GM12878 (cell line): ENCODE measurements at regions not wholly inside any gene's neighbourhood (a gene's known extent, or its start where the extent isn't known, plus 50 kb on each side); places are given as distances from the start of the nearest gene placed in this dataset.

Experiments
- ATAC-seq: fragments of 200-7000 bp; cut with Tn5 transposase; 3 replicates; pipeline ENCODE4 v1.9.1; 2020; ENCODE audit warnings: mild to moderate bottlenecking, moderate library complexity
- BruUV-seq: library from RNA; stranded (reverse); fragments of 400-500 nt; replicated peaks from 2 replicates; lab custom pipeline; 2021; lab: Mats Ljungman, UMichigan
- CTCF ChIA-PET: fragments of 300-600 bp; sonication (Branson Sonifier 250); formaldehyde crosslinking; extraction: SDS; loops from one replicate; lab custom pipeline; 2021; ENCODE audit warnings: inconsistent platforms; lab: Yijun Ruan, JAX
- POLR2A ChIA-PET: fragments of 350-600 bp; formaldehyde crosslinking; extraction: SDS; loops from one replicate; lab custom pipeline; 2021; ENCODE audit warnings: inconsistent platforms; lab: Charles Lee
- RAD21 ChIA-PET: fragments of 300-600 bp; sonication (Branson Sonifier 250); formaldehyde crosslinking; loops from one replicate; lab custom pipeline; 2023; ENCODE audit warnings: antibody characterized with exemption; ENCODE audit not compliant: unreplicated experiment; lab: Charles Lee
- SMC1A ChIA-PET: fragments of 300-600 bp; sonication (Branson Sonifier 250); formaldehyde crosslinking; loops from one replicate; lab custom pipeline; 2023; ENCODE audit not compliant: unreplicated experiment, uncharacterized antibody; lab: Charles Lee
- DNase-seq: peaks from one replicate; pipeline ENCODE4 v3.0.0-alpha.2; 2011; ENCODE audit warnings: low read depth, low spot score
- FAIRE-seq: peaks from 3 replicates; lab custom pipeline; 2011; peaks lifted over from hg19 to GRCh38; lab: Jason Lieb, UNC
- H2AFZ ChIP-seq: 2 replicates; pipeline ENCODE4 v1.6.0; 2011; ENCODE audit warnings: low read depth, low read length, control low read depth; ENCODE audit not compliant: control insufficient read depth
- H3K27ac ChIP-seq: 2 replicates; pipeline ENCODE4 v1.5.1; 2011; ENCODE audit warnings: control low read depth; ENCODE audit not compliant: control insufficient read depth, insufficient read depth
- H3K27me3 ChIP-seq, 2 experiments: replicated peaks in 1 of 2; 2 replicates each; pipeline versions ENCODE4 v1.6.0 to v1.6.1; 2011; ENCODE audit warnings: low read length in 1 of 2; ENCODE audit not compliant: control insufficient read depth in 2 of 2, insufficient read depth in 2 of 2
- H3K36me3 ChIP-seq, 2 experiments: 2 replicates each; pipeline ENCODE4 v1.5.1; 2011; ENCODE audit warnings: low read length in 1 of 2; ENCODE audit not compliant: control insufficient read depth in 2 of 2, insufficient read depth in 2 of 2
- H3K4me1 ChIP-seq: 2 replicates; pipeline ENCODE4 v1.6.1; 2011; ENCODE audit warnings: mild to moderate bottlenecking, low read length, moderate library complexity, mixed read lengths; ENCODE audit not compliant: control insufficient read depth, insufficient read depth
- H3K4me2 ChIP-seq: 2 replicates; pipeline ENCODE4 v1.6.0; 2011; ENCODE audit warnings: control low read depth; ENCODE audit not compliant: control insufficient read depth, insufficient read depth
- H3K4me3 ChIP-seq: fragments of 200-600 bp; sonication (generic); 2 replicates; pipeline ENCODE4 v1.5.1; 2016
- H3K79me2 ChIP-seq: 2 replicates; pipeline ENCODE4 v1.6.0; 2011; ENCODE audit warnings: low read length; ENCODE audit not compliant: control insufficient read depth, insufficient read depth
- H3K9ac ChIP-seq: 2 replicates; pipeline ENCODE4 v1.8.0; 2011; ENCODE audit warnings: low read length, control low read depth, mixed read lengths; ENCODE audit not compliant: control insufficient read depth, insufficient read depth
- H3K9me3 ChIP-seq: replicated peaks from 3 replicates; pipeline ENCODE4 v1.5.1; 2011; ENCODE audit warnings: mild to moderate bottlenecking, low read length; ENCODE audit not compliant: control insufficient read depth, insufficient read depth
- H4K20me1 ChIP-seq: 2 replicates; pipeline ENCODE4 v1.6.0; 2011; ENCODE audit not compliant: control insufficient read depth, insufficient read depth
- CREM ChIP-seq: IDR thresholded peaks from 2 replicates; pipeline ENCODE4 v1.6.1; 2014; ENCODE audit warnings: antibody characterized with exemption, low read depth
- DPF2 ChIP-seq: fragments of 450-650 bp; IDR thresholded peaks from 2 replicates; pipeline ENCODE4 v1.6.1; 2017; ENCODE audit warnings: mild to moderate bottlenecking
- E2F4 ChIP-seq: IDR thresholded peaks from 2 replicates; pipeline ENCODE4 v1.6.1; 2012; ENCODE audit warnings: low read depth, low read length, improper control_type of control experiment
- E2F8 ChIP-seq: fragments of 450-650 bp; IDR thresholded peaks from 2 replicates; pipeline ENCODE4 v1.6.1; 2018; ENCODE audit warnings: mild to moderate bottlenecking, low read depth, moderate library complexity; ENCODE audit not compliant: partially characterized antibody
- JUND ChIP-seq: IDR thresholded peaks from 2 replicates; pipeline ENCODE4 v1.6.1; 2012; ENCODE audit warnings: low read depth, mild to moderate bottlenecking, low read length, improper control_type of control experiment, moderate library complexity
- NFYA ChIP-seq: IDR thresholded peaks from 2 replicates; pipeline ENCODE4 v1.6.1; 2011; ENCODE audit warnings: low read depth, mild to moderate bottlenecking, low read length, improper control_type of control experiment, borderline replicate concordance
- TARDBP ChIP-seq: IDR thresholded peaks from 2 replicates; pipeline ENCODE4 v1.6.1; 2016; ENCODE audit warnings: borderline replicate concordance
- TCF3 ChIP-seq: IDR thresholded peaks from 2 replicates; pipeline ENCODE4 v1.6.1; 2012; ENCODE audit warnings: low read depth, mild to moderate bottlenecking, low read length, borderline replicate concordance; ENCODE audit not compliant: insufficient read depth
- WGBS: methylation state at CpG from one replicate; pipeline ENCODE4 v1.1.6; 2016; ENCODE audit warnings: low lambda C conversion rate; ENCODE audit not compliant: insufficient replicate concordance, insufficient coverage; ENCODE audit errors: missing lambda C conversion rate; 5-methylcytosine and 5-hydroxymethylcytosine counted together
- in situ Hi-C: fragments of 300-500 bp; cut with MboI; formaldehyde crosslinking; loops from 9 replicates; pipeline ENCODE4 v1.14.3; 2018; ENCODE audit warnings: mixed read lengths
- intact Hi-C: fragments of 100-400 bp; cut with micrococcal nuclease; formaldehyde crosslinking; loops from one replicate; pipeline ENCODE4 v1.14.2; 2022; ENCODE audit not compliant: unreplicated experiment

DNA sequence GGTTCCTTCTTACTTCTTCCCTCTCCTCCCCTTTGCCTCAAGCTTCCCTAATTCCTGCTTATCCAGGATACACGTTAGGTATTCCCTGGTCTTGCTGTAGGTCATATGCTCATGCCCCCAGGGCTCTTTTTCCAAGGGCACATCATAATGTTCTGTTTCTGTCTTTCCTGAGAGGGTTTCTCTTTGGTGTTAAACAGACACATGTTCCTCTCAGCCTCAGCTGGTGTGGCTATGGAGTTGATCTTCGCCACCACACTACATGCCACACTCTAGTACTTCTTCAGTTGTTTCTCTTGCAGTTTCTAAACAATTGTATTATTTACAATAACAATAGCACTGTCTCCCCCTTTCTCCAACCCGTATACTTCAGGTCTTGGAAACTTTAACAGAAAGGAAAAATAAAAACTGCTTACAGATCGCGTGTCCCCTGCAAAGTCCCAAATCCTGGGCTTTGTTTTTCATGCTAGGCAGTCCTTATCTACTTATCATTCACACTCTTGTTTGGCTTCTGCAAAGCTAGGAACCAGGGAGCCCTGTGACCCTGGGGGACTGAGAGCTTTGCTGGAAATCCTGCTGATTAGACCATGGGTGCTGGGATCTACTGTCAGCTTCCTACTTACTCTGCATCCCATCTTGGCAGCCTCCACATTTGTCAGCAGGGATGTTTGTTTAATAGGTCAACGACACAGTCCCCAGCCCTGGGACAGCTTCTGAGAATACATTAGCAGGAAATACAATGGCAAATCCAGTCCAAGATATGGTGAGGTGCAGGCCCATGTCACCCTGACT is 193.9 kb upstream of the BMPER start:
- TF ChIP-seq JUND (no peak), DPF2 (no peak), E2F4 (no peak), E2F8 (no peak), NFYA (no peak), CREM (no peak), TCF3 (no peak), TARDBP (no peak)
- Histone ChIP-seq H3K27me3 (no peaks in the 10 kb centered on the region), H4K20me1 (no peaks in the 10 kb centered on the region; the same call in 1 of the 2 replicates), H3K4me1 (no peaks in the 10 kb centered on the region), H3K4me3 (no peak overlapping the region), H3K27ac (no peak overlapping the region), H2AFZ (no peak overlapping the region), H3K9me3 (no peaks in the 10 kb centered on the region), H3K4me2 (no peak overlapping the region), H3K9ac (no peak overlapping the region), H3K79me2 (no peaks in the 10 kb centered on the region), H3K36me3 (no peaks in the 10 kb centered on the region)
- SMC1A ChIA-PET: interaction anchor here (1.0 to 1.7 kb wide), 2 partner anchors 8 to 40 kb away, joined by 3 to 5 read pairs; no protein-coding TSS in a partner anchor
- ATAC-seq (no peak), DNase-seq (no peak), FAIRE-seq (no peak)
- POLR2A ChIA-PET: no interaction called here
- RAD21 ChIA-PET: no interaction called here
- CTCF ChIA-PET: interaction anchor here (0.6 to 1.1 kb wide), 2 partner anchors 96 to 249 kb away, joined by 4 read pairs; no protein-coding TSS in a partner anchor
- in situ Hi-C loops (no loop called here), intact Hi-C loops (no loop called here)
- WGBS: 38% methylated on average over 6 of the region's 6 CpGs
- no TSS peak for BruUV-seq
